ENCODE measurements at regions not wholly inside any gene's neighbourhood (a gene's known extent, or its start where the extent isn't known, plus 50 kb on each side); places are given as distances from the start of the nearest gene placed in this dataset.

GRCh38 chr12:72207486-72208409 lies 64.4 kb upstream of the TRHDE start:
- TF ChIP-seq EZH2 (IDR thresholded peaks at IDR 0.05; ENCODE audit: borderline replicate concordance, insufficient read depth, low read length, poor library complexity, severe bottlenecking), result no peak
- no peak for TF ChIP-seq MXI1 (conservative IDR thresholded peaks at IDR 0.05; ENCODE audit: poor library complexity, severe bottlenecking)
- no peak for TF ChIP-seq RAD21 (conservative IDR thresholded peaks at IDR 0.05)
- TF ChIP-seq, protein P1, sequence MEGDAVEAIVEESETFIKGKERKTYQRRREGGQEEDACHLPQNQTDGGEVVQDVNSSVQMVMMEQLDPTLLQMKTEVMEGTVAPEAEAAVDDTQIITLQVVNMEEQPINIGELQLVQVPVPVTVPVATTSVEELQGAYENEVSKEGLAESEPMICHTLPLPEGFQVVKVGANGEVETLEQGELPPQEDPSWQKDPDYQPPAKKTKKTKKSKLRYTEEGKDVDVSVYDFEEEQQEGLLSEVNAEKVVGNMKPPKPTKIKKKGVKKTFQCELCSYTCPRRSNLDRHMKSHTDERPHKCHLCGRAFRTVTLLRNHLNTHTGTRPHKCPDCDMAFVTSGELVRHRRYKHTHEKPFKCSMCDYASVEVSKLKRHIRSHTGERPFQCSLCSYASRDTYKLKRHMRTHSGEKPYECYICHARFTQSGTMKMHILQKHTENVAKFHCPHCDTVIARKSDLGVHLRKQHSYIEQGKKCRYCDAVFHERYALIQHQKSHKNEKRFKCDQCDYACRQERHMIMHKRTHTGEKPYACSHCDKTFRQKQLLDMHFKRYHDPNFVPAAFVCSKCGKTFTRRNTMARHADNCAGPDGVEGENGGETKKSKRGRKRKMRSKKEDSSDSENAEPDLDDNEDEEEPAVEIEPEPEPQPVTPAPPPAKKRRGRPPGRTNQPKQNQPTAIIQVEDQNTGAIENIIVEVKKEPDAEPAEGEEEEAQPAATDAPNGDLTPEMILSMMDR (IDR thresholded peaks at IDR 0.05; ENCODE audit: poor library complexity, severe bottlenecking), result no peak
- no peak for TF ChIP-seq POLR2AphosphoS5 (IDR thresholded peaks at IDR 0.05)
- TF ChIP-seq TAF1 (IDR thresholded peaks at IDR 0.05; ENCODE audit: low read depth), result no peak
- TF ChIP-seq, protein P2, sequence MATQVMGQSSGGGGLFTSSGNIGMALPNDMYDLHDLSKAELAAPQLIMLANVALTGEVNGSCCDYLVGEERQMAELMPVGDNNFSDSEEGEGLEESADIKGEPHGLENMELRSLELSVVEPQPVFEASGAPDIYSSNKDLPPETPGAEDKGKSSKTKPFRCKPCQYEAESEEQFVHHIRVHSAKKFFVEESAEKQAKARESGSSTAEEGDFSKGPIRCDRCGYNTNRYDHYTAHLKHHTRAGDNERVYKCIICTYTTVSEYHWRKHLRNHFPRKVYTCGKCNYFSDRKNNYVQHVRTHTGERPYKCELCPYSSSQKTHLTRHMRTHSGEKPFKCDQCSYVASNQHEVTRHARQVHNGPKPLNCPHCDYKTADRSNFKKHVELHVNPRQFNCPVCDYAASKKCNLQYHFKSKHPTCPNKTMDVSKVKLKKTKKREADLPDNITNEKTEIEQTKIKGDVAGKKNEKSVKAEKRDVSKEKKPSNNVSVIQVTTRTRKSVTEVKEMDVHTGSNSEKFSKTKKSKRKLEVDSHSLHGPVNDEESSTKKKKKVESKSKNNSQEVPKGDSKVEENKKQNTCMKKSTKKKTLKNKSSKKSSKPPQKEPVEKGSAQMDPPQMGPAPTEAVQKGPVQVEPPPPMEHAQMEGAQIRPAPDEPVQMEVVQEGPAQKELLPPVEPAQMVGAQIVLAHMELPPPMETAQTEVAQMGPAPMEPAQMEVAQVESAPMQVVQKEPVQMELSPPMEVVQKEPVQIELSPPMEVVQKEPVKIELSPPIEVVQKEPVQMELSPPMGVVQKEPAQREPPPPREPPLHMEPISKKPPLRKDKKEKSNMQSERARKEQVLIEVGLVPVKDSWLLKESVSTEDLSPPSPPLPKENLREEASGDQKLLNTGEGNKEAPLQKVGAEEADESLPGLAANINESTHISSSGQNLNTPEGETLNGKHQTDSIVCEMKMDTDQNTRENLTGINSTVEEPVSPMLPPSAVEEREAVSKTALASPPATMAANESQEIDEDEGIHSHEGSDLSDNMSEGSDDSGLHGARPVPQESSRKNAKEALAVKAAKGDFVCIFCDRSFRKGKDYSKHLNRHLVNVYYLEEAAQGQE (IDR thresholded peaks at IDR 0.05; ENCODE audit: borderline replicate concordance), result no peak
- no peak for TF ChIP-seq EP300 (conservative IDR thresholded peaks at IDR 0.05; ENCODE audit: poor library complexity, severe bottlenecking)
- TF ChIP-seq SMC3 (conservative IDR thresholded peaks at IDR 0.05; ENCODE audit: poor library complexity), result no peak
- Histone ChIP-seq H3K9me2 (ENCODE audit: insufficient read depth, low read length) (no peaks in the 10 kb centered on the region), H3K4me3 (ENCODE audit: low read length) (no peak overlapping the region), H3K4me2 (ENCODE audit: low read length) (no peak overlapping the region), H3K36me3 (ENCODE audit: insufficient read depth, low read length) (no peaks in the 10 kb centered on the region), H3K79me2 (replicated peaks; ENCODE audit: insufficient read depth, low read length) (no peaks in the 10 kb centered on the region), H3K27ac (ENCODE audit: low read length) (no peak overlapping the region), H3F3A (ENCODE audit: insufficient read depth, low read length, poor library complexity, severe bottlenecking) (no peaks in the 10 kb centered on the region), H3K9me3 (ENCODE audit: low read length) (no peaks in the 10 kb centered on the region), H2AFZ (ENCODE audit: low read depth, low read length) (no peak overlapping the region), H3K27me3 (ENCODE audit: insufficient read depth, low read depth, low read length) (no peaks in the 10 kb centered on the region), H3K9ac (ENCODE audit: low read length) (no peak overlapping the region), H4K20me1 (ENCODE audit: insufficient read depth) (no peaks in the 10 kb centered on the region)

DNA sequence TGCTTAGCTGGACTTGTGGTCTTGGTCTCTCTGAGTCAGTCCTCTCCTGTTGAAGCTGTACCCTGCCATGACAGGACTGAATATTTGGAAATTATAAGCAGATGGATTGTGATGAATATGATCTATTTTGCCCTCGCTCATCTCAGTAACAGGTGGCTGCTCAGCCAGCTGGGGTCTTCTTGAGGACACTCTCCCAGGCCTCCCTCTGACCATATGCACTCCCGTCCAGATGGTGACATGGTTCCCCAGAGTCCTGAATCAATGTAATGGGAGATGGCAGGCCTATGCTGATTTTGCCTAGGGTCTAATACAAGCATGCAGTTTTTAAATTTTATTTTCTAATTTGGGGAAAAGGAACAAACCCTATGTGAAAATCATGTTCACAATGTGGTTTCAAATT lies 63.1 kb upstream of the TRHDE start:
- Histone ChIP-seq H3K27me3 (ENCODE audit: insufficient read depth, low read depth, low read length) (no peaks in the 10 kb centered on the region), H3F3A (ENCODE audit: insufficient read depth, low read length, poor library complexity, severe bottlenecking) (no peaks in the 10 kb centered on the region), H2AFZ (ENCODE audit: low read depth, low read length) (no peak overlapping the region), H3K36me3 (ENCODE audit: insufficient read depth, low read length) (no peaks in the 10 kb centered on the region), H3K4me3 (ENCODE audit: low read length) (no peak overlapping the region), H3K4me2 (ENCODE audit: low read length) (no peak overlapping the region), H3K79me2 (replicated peaks; ENCODE audit: insufficient read depth, low read length) (no peaks in the 10 kb centered on the region), H4K20me1 (ENCODE audit: insufficient read depth) (no peaks in the 10 kb centered on the region), H3K9me2 (ENCODE audit: insufficient read depth, low read length) (no peaks in the 10 kb centered on the region), H3K9me3 (ENCODE audit: low read length) (no peaks in the 10 kb centered on the region), H3K9ac (ENCODE audit: low read length) (no peak overlapping the region), H3K27ac (ENCODE audit: low read length) (no peak overlapping the region)
- TF ChIP-seq, protein P1 (IDR thresholded peaks at IDR 0.05; ENCODE audit: poor library complexity, severe bottlenecking), result no peak
- TF ChIP-seq TAF1 (IDR thresholded peaks at IDR 0.05; ENCODE audit: low read depth), result no peak
- TF ChIP-seq RAD21 (conservative IDR thresholded peaks at IDR 0.05), result no peak
- TF ChIP-seq, protein P2 (IDR thresholded peaks at IDR 0.05; ENCODE audit: borderline replicate concordance), result no peak
- no peak for TF ChIP-seq MXI1 (conservative IDR thresholded peaks at IDR 0.05; ENCODE audit: poor library complexity, severe bottlenecking)
- TF ChIP-seq POLR2AphosphoS5 (IDR thresholded peaks at IDR 0.05), result no peak
- no peak for TF ChIP-seq EP300 (conservative IDR thresholded peaks at IDR 0.05; ENCODE audit: poor library complexity, severe bottlenecking)
- no peak for TF ChIP-seq EZH2 (IDR thresholded peaks at IDR 0.05; ENCODE audit: borderline replicate concordance, insufficient read depth, low read length, poor library complexity, severe bottlenecking)
- no peak for TF ChIP-seq SMC3 (conservative IDR thresholded peaks at IDR 0.05; ENCODE audit: poor library complexity)

Data from neural cell (in vitro differentiated cells).